Heart left ventricle (tissue), 13 donors: ENCODE measurements at regions not wholly inside any gene's neighbourhood (a gene's known extent, or its start where the extent isn't known, plus 50 kb on each side); places are given as distances from the start of the nearest gene placed in this dataset.

ENCODE experiments used
- POLR2A ChIP-seq, 2 donors: fragments of 450-650 bp; IDR thresholded peaks; one replicate each; pipeline ENCODE4 v1.6.1; 2017; ENCODE audit warnings: antibody characterized with exemption in 2 of 2, mild to moderate bottlenecking in 2 of 2, moderate library complexity in 2 of 2
- TF ChIP-seq, protein P1 (sequence below), 12 donors: fragments of 200-600 bp; sonication (generic) in 4 of 12; IDR thresholded peaks; one replicate each; pipeline versions ENCODE4 v1.5.0 to v1.8.0; 2018 to 2022; ENCODE audit warnings: antibody characterized with exemption in 12 of 12, mild to moderate bottlenecking in 5 of 12
- donor health status: ischemic (EF 13 %, LVEDD 7.1; RV severe dilation, severe dysfunction).
- donor health status: DM: no; HTN: yes; CAD: no.
- donor health status: DM: no; HTN: no; CAD: no.
- donor health status: ischemic (EF 25% LVEDD 6.9; RV normal size, moderate dysfunction).
- donor health status: ischemic (EF 25% LVEDD 5.7; RV mildly dilated, moderate dysfunction).
- donor health status: ischemic (EF 35%, LVEDD 5.7; RV mildly dilated, moderate dysfunction).
- donor health status: nonischemic (EF 11% LVEDD 7.7; RV severe dilation, severe dysfunction).
- donor health status: DM: yes; HTN: yes; CAD: no.
- donor health status: PGD.
- donor health status: ischemic (EF 29% LVEDD 5.4; RV normal size, mild dysfunction).
- donor health status: nonischemic (EF 23%, LVEDD 6.1; RV moderate dilation, normal function).

DNA sequence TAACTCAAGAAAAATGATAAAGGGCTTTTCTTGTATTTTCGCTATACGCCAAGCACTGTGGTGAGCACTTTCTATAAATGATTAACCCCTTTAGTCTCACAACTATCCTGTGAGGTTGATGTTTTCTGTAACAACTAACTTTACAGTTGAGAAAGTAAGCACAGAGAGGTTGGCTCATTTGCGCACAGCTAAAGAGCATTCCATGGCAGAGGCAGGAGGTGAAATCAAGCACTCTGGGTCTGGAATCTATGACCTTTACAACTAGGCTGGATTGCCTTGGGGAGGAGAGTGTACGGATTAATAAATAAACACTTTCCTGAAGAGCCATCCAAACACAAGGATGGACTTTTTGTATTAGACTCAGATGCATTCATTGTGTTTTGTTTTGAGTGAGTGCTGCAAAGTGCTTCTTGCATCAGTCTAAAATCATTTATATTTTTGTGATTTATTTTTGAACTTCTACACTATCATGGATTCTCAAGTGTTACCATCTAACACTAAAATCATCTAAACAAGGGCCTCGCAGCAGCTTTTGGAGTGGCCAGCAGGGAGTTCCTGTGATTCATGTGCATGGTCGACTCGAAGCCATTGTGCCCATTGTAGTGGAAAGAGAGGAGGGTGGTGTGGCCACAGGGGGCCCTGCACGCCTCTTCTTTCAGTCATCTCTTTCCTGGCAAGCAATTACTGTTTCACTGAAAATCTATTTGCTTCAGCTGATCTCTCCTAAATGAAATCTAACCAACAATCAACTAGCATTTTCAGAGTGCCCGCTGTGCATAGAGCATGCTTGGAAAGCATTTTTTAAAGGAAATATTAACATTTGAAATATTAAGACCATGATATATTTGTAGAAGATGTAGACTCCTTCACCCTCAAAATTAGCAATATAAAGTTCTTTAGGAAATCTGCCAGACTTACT, 633.4 kb upstream of the COBL start:
- TF ChIP-seq, protein P1, sequence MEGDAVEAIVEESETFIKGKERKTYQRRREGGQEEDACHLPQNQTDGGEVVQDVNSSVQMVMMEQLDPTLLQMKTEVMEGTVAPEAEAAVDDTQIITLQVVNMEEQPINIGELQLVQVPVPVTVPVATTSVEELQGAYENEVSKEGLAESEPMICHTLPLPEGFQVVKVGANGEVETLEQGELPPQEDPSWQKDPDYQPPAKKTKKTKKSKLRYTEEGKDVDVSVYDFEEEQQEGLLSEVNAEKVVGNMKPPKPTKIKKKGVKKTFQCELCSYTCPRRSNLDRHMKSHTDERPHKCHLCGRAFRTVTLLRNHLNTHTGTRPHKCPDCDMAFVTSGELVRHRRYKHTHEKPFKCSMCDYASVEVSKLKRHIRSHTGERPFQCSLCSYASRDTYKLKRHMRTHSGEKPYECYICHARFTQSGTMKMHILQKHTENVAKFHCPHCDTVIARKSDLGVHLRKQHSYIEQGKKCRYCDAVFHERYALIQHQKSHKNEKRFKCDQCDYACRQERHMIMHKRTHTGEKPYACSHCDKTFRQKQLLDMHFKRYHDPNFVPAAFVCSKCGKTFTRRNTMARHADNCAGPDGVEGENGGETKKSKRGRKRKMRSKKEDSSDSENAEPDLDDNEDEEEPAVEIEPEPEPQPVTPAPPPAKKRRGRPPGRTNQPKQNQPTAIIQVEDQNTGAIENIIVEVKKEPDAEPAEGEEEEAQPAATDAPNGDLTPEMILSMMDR (IDR thresholded peaks at IDR 0.05): no peak
- TF ChIP-seq POLR2A (IDR thresholded peaks at IDR 0.05): no peak
